HG02852 (cell line): ENCODE measurements at regions not wholly inside any gene's neighbourhood (a gene's known extent, or its start where the extent isn't known, plus 50 kb on each side); places are given as distances from the start of the nearest gene placed in this dataset.
"Not testable (repeated sequence)": the region's sequence is repeated elsewhere in the genome, so short reads cannot be mapped to it uniquely, and the experiment has no call there.

Experiments used
- ATAC-seq: cut with Tn5 transposase; IDR thresholded peaks from one replicate; pipeline ENCODE4 v1.9.1; 2021; ENCODE audit warnings: mild to moderate bottlenecking, moderate library complexity; ENCODE audit not compliant: unreplicated experiment

DNA sequence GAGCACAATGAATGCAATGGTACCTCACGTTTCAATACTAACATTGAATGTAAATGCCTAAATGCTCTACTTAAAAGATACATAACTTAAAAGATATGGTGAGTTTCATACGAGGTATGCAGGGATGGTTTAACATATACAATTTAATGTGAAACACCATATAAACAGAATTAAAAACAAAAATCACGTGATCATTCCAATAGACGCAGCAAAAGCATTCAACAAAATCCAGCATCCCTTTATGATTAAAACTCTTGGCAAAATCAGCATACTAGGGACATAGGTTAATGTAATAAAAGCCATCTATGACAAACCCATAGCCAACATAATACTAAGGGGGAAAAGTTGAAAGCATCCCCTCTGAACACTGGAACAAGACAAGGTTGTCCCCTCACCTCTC, 845.7 kb downstream of the SLC16A7 start:
- ATAC-seq = no peak

DNA sequence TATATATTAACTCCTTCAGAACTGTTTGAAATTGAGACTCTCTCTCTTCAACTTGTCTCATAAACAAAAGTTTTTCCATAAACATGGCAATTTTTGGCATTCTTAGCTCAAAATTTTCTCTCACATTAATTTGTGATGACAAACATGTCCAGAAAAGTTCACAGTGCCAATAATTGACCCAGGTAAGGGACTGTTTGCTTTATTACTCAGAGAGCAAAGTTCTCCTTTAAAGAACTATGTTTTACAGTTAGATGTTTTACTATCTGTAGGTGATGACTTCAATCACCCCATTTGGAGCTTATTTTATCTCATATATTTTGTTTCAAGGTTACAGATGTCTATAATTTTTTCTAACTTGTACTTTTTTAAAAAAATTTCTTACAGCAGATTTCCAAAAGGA, 855.6 kb downstream of the SLC16A7 start:
- ATAC-seq = no peak

DNA sequence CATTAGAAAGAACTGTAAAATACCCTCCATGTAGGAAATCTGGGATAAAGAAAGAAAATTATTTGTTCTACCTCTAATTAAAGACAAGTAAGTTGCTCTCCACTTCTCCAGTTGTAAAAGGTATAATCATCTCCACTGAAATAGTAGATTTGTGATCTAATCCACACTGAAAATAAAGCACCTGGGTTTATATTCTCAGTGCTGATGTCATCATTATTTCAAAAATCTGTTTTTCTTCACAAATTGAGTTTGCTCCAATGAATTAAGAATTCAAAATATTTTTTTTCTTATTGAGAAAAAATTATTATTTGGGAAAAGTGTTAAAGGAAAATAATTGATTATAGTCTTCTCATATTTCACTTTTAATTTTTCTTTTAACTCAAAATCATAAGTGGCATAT, 869.2 kb downstream of the SLC16A7 start:
- ATAC-seq = no peak

DNA sequence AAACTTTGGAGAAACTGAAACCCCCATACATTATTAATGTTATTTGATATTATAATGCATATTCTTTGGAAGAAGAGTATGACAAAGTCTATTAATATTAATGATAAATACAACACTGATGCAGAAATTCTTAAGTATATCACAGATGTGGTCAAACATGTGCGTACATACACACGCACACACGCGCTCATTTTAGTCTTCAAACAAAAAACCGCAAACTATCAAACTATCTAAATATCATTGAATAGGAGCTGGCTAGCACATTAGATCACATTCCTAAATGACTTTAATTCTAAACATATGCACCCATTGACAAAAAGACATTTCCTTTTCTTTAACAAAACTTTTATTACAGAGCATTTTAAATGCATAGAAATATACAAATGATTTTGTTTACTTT, 872.7 kb downstream of the SLC16A7 start:
- ATAC-seq = no peak

DNA sequence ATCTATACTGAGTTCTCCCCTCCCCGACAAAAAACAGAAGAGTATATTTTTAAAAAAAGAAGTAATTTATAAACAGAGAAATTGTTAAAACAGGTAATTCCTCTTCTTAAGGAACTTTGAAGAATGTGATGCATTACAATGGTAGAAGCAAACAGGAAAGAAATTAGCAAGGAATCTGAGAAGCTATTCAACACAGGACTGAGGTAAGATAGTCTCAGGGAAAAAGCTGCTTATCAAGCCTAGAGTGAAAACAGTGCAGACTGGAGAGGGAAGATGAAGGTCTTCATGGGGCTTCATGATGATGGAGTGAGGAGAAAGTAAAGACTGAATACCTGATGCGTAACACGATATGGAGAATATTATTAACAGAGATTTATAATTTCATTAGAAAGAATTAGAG, 880.0 kb downstream of the SLC16A7 start:
- no peak for ATAC-seq

DNA sequence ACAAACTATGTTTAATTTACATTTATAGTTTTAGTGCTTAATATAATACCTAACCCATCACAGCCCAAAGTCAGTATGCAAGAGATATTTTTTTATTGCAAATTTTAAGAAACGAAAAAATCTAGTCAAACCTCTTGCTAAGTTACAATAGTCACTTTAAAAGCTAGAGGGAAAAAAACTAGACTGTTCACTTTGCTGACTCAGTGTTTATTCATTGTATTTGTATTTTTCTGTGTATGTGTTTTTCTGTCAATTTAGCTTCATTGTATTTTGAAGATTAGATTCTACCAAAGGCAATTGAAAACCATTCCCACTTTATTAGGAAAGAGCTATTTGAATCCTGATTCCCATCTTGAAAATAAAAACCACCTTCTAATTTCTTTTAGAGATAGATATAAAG, 891.5 kb downstream of the SLC16A7 start:
- ATAC-seq = no peak

DNA sequence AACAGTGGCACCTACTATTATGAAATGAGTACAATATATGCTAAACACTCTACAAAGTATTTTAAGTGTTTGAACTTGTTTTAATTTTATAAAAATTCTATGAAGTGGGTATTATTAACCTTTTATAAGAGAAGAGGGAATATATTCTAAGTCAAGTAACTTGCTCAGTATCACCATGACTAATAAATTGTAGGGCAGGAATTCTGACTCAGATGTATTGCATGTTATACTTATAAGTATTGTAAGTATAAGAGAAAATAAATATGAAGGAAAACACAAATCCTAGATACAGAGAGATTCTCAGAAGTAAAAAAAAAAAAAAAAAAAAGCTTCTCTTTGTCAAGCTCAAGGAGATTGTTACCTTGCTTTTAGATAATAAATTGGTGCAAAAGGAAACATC, 893.2 kb downstream of the SLC16A7 start:
- ATAC-seq = no peak

DNA sequence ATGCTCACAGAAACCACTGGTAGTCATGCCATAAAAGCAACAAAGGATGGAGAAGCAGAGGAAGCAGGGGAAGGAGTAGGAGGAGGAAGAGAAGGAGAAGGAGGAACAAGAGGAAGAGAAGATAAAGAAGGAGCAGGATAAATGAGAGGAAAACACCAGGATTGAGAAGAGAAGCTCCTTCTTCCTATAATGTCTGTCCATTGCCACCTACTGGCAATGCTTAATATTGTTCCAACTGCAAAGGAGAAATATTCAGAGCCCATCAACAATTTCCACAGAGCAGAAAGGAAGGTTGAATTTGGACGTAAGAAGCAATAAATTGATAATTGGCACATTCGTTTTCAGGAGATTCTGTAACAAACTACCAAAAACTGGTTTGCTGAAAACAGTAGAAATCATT, 898.4 kb downstream of the SLC16A7 start:
- ATAC-seq = no peak

DNA sequence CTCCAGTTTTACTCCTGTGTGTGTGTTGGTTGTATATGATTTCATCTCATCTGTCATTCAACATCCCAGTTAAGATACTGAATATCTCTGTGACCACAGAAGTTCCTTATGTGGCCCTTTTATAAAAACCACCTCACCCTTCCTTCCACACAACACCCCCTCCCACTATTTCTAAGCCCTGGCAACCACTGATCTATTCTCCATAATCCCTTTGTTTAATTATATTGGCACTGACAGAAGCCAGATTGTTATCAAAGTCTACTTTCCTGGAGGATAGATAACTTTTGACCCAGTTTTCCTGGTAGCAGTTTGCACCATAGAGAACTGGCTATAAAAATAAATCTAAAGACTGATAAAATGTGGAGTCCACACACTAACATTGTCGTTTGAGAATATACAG, 902.8 kb downstream of the SLC16A7 start:
- ATAC-seq = no peak

DNA sequence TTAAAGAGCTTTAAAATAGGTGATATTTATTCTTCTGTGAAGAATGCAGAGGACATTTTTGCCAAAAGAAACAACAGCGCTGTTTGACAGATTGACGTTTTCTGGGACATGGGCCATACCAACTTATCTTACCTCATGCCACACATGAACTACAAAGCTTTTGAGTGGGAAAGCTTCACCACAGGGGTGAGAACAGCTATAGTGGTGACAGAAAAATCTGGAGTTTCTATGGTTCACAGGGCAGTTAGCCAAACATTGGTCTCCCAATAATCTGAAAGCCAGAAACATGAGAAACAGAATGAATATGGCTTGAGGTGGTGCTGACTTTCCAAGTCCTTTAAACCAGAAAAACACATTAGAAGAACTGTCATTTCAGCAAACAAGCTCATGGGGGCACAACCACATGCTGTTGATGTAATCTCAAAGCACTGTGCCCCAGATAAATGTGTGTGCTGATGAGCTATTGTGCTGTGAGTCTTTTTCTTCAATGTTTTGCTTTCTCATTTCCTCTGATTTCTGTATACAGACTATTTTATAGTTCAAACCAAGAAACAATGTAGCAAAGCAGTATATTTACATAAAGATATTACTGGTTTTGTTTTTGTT, 905.4 kb downstream of the SLC16A7 start:
- no peak for ATAC-seq

DNA sequence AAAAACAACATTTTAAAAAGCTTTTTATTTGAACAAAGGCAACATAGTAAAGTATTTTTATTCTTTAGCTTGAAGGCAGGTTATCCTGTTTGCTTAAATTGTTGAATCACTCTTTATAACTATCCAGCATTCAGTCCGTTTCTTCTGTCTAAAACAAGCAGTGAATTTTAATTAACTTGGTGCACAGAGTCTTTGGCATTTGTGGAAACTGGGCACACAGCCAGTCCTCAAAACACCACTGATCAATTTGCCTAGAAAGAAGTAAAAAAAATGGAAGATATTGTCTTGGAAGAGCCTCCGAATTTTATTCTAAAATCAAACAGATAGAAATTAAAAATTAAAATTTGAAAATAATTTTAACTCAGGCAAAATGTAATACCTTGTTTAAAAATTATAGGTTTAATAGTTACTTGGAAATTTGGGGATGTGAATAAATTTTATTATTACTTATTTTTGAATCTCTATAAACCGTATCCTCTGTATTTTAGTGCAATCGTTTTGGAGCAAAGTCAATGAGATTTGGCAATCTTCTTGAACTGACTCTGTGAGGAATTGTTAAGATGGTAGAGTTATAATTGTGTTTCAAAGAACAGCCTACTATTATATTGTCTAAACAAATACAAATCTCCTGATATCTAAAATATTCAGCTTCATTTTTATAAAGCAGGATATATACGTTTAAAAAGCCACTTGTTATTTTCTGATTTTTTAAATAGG, 927.0 kb downstream of the SLC16A7 start:
- no peak for ATAC-seq

DNA sequence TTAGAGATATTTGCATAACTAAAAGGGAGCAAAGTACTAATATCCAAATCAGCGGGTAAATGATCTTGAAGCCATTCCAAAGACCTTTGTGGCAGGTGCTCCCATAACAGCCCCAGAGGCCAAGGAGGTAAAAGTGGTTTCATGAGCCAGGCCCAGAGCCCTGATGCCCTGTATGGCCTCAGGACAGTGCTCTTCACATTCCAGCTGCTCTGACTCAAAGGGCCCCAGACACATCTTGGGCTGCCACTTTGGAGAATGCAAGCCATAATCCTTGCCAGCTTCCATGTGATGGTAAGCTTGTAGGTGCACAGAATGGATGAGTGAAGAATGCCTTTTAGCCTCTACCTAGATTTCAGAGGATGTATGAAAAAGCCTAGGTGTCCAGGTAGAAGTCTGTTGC, 933.4 kb downstream of the SLC16A7 start:
- ATAC-seq = no peak

DNA sequence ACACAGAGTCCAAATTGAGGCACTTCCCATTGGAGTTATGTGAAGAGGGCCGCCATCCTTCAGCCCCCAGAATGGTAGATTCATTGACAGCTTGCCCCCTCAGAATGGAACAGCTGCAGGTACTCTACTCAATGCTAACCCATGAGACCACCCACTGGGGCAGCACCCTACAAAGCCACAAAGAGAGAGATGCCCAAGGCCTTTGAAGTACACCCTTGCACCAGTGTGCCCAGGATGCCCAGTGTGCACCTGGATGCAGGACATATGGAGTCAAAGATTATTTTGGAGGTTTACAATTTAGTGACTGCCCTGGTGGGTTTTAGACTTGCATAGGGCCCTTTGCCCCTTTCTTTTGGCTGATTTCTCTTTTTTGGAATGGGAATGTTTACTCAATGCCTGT, 933.9 kb downstream of the SLC16A7 start:
- no peak for ATAC-seq

DNA sequence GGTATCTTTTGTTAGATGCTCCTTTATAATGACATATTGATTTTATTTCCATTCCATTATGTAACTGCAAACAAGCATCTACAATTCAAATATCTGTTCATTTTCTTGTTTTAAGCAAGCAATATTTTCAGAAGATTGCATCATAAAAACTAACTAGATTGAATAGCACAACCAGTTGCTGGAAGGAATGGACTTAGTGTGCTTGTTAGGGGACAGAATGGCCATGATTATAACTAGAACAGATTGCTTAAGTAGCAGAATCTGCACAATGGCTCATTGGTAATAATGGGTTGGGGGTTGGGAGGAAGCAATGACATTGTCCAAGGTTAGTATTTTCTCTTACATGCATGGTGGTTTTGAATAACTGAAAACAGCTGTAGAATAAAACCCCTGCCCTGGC, 939.5 kb downstream of the SLC16A7 start:
- no peak for ATAC-seq

DNA sequence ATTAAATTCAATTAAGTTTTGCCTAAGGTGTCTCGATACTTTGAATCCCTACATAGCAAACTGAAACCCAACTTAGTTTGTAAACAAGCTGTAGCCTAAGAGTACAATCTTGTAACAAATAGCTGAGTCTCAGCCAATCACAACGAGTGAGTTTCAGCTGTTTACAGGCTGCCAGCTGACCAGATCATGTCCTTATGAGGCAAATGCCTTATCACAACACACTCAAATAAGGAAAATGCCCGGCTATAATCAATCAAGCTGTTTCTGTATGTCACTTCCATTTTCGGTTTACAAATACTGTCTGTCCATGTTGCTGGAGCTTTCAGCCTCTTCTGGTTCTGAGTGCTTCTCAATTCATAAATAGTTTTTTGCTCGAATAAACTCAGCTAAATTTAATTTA, 943.8 kb downstream of the SLC16A7 start:
- ATAC-seq = no peak

DNA sequence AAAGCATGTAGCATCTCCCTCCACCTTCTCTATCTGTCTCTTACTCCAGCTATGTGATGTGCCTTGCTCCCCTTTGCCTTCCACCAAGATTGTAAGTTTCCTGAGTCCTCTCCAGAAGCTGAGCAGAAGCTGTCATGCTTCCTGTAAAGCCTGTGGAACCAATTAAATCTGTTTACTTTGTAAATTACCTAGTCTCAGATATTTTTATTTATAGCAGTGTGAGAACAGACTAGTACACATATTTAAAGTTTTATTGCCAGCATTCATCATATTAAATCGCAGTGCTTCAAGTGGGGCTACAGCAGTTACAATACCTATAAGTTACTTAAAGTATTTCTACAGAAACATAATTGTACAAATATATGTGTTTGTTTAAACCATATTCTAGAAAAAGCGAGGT, 973.1 kb downstream of the SLC16A7 start:
- no peak for ATAC-seq

DNA sequence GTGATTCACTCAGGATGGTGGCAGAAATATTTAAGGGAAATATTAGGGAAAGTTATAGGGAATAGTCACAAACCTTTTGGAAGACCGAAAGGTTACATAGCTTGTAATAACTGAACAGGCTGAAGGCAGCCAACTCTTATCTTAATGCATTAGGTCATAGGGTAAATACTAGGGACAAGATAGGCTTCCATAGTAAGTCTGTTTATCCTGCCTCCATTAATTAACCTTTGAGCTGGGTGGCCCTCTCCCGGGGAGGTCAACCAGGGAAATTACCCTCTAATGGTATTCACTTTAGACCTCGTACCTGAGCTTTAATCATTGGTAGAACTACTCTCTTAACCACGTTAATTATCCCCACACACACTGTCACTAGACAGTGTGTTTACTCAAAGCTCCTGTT, 981.8 kb downstream of the SLC16A7 start:
- ATAC-seq = no peak

DNA sequence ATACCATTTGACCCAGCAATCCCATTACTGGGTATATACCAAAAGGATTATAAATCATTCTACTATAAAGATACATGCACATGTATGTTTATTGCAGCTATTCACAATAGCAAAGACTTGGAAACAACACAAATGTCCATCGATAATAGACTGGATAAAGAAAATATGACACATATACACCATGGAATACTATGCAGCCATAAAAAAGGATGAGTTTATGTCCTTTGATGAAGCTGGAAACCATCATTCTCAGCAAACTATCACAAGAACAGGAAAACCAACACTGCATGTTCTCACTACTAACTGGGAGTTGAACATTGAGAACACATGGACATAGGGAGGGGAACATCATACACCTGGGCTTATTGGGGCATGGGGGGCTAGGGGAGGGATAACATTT, 991.8 kb downstream of the SLC16A7 start:
- not testable (repeated sequence) for ATAC-seq

DNA sequence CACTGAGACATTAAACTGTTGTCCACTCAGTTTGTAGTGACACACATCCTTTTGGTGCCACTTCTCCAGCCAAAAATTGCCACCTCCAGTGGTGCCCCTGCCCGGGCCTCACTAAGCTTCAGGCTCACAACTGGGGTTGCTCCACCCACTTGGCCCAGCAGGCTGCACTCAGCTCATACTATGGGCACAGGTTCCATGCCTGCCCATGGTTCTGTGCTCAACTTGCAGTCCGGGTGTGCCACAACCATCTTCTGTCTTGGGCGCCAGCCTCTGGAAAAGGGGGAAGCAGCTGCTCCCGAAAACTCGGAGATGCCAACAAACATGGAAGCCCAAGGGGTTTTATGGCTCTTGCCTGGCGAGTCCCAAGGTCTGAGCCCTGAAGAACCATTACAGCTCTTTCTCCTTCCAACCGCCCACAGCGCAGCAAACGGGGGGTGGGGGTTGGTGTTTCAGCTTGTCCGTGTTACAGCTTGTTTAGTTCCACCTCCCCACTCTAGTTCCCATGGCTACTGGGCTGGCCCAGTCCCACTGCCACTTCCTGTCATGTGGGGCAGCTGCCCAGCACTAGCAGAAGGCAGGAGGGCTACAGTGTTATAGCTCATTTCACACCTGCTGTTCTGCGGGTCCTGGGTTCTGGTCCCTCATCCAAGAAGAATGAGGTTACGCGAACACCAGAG, 998.3 kb downstream of the SLC16A7 start:
- no peak for ATAC-seq

DNA sequence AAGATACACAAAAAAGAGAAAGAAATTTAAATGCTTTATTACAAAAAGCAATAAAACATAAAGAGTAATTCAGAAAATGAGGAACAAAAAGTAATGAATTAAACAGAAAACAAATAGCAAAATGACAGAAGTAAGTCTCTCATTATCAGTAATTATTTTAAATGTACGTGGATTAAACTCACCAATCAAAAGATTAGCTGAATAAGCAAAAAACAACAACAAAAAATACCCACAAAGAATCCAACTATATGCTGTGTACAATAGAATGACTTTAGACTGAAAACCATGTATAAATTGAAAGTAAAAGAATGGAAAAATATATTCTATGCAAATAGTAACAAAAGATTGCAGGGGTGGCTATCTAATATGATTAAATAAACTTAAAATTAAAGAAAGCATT, 1006.8 kb downstream of the SLC16A7 start:
- no peak for ATAC-seq

DNA sequence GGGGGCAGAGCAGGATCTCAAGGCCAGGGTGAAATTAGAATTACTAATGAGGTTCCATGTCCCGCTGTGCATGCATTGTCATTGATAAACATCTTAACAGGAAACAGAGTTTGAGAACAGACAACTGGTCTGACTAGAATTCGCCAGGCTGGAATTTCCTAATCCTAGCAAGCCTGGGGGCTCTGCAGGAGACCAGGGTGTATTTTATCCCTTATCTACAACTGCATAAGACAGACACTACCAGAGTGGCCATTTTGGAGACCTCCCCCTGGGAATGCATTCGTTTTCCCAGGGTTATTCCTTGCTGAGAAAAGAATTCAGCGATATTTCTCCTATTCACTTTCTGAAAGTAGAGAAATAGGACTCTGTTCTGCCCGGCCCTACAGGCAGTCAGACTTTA, 1007.6 kb downstream of the SLC16A7 start:
- not testable (repeated sequence) for ATAC-seq

DNA sequence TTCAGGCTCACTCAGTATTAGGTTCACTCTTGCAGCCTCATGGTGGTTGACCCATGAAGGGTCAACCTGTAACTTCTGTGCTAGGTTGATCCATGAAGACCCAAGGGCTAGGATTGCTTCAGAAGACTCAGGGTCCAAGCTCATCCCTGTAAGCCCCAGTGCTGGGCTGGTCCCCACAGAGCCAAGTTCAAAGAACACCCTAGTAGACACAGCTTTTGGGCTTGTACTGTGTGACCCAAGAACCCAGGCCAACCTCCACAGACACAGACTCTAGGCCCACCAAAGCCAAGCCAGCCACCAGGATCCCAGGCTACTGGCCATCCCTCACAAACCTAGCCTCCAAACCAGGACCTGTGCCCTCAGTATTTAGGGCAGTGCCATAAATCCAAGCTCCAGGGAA, 1020.6 kb downstream of the SLC16A7 start:
- ATAC-seq = no peak
